GM21367 (cell line): ENCODE measurements at regions not wholly inside any gene's neighbourhood (a gene's known extent, or its start where the extent isn't known, plus 50 kb on each side); places are given as distances from the start of the nearest gene placed in this dataset.
"Not testable (repeated sequence)": the region's sequence is repeated elsewhere in the genome, so short reads cannot be mapped to it uniquely, and the experiment has no call there.

Experiments
- ATAC-seq: cut with Tn5 transposase; IDR thresholded peaks from one replicate; pipeline ENCODE4 v1.9.1; 2021; ENCODE audit not compliant: unreplicated experiment

DNA sequence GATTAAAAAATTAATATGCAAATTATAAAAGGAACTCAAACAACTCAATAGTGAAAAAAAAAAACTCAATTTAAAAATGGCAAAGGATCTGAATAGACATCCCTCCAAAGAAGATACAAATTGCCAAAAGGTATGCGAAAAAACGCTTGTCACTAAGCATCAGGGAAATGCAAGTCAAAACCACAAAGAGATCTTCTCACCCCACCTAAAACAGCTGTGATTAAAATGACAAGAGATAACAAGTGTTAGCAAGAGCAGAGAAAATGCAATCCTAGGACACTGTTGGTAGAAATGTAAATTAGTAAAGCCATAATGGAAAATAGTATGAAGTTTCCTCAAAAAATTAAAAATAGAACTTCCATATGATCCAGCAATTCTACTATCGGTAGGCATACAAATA, 166.3 kb upstream of the ZC3H12C start:
- ATAC-seq, result no peak

DNA sequence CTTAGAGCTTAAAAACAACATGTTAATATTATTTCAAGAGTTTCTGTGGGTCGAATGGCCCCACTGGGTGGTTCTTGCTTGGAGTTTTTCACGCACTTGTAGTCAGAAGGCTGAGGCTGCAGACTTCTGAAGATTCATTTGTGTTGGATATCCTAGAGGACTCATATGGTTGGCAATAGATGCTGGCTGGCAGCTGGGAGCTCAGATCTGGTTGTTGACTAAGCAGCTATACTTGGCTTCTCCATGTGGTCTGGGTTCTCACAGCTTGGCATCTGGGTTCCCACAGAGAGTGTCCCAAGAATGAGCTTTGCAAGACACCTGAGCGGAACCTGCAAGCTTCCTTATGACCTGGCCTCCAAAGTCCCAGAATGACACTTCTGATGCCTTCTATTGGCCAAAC, 163.9 kb upstream of the ZC3H12C start:
- no peak for ATAC-seq

DNA sequence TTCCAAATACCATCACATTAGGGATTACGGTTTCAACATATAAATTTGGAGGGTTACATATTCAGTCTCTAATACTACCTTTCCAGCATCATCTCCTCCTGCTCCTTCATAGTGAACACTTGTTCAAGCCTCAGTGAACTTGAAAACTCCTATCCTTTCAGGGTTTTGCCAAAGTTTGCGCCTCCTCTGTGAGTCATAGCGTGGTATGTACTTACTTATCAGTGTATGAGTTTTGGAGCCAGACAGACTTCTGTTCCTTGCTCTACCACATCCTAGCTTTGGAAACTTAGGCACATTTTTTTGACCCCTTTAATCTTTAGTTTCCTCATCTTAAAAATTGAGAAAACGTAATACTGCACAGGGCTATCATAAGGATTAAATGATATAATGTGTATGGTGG, 160.1 kb upstream of the ZC3H12C start:
- ATAC-seq, result no peak

DNA sequence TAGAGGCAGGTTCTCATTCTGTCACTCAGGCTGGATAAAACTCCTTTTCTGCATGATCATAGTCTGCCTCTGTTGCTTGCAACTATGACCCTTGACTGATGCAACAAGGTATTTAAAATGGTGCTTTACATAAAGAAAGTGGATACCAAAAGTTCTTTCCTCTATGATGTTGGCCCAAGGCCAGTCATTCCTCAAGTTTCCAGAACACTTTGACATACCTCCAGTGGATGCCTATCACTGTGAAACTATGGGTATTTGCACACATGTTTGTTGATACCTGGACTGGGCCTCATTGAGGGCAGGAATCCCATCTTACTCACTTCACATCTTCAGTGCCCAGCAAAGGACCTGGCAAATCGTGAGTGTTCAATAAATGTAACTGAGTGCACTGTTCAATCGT, 159.0 kb upstream of the ZC3H12C start:
- ATAC-seq, result no peak

DNA sequence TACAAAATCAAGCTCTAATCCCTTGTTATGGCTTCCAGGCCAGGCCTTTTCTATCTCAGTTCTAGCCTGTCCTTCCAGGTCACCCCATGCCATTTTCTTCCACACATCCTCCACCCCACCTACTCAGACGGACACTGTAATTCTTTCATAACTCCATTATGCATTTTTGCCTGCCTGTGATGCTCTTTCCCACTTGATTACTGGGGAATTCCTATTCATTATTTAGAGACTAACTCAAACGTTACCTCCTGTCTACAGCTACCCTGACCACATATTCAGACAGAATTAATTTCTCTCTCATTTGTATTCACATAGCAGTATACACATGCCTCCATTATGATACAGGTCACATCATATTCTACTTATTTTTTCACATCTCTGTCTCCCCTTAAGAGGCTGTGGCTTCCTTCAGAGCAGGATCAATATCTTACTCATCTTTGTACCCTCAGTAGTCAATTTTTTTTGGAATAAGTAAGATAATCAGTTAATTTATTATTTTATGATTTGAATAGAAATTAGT, 156.5 kb upstream of the ZC3H12C start:
- no peak for ATAC-seq

DNA sequence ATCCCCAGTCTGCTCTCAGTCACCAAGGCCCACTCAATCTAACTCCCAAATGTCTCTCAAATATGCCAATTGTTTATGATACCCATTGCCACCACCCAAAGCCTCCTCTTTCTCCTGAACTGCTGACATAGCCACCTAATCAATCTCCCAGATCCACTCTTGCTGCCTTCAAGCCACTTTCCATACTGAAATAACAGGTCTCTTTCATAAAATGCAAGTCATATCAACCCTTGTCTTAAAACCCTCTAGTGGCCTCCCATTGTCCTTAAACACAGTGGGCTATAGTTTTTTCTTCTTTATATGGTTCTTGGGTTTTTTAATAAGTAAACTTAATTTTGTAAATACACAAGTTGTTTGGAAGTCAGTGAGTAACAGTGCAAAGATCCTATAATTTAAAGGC, 155.2 kb upstream of the ZC3H12C start:
- ATAC-seq, result no peak

DNA sequence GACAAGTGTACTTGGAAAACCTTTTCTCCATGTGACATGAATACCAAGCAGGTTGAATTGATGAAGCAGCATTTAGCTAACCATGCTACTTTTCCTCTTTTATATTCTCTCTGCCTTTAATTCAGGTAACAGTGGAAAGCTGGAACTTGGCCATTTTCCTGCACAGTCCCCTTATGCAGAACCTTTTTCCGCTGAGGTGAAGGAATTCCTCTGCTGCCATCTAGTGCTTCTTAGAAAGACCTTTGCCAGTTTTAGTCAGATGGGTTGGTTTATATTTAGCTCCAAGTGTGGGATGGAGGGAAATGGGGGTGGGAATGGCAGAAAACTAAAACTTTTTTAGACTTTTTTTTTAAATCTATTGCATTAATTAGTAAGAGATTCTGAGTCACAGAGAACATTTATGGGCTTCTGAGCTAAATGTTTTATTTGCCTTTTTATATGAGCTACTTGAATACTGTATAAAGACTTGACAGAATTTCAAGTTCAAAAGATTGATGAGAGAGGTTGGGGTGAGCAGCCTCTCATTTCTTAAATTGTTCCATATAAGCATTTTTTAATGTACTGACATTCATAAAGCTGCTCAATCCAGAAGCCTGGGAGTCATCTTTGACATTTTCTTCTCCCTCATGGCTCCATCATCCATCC, 153.9 kb upstream of the ZC3H12C start:
- no peak for ATAC-seq

DNA sequence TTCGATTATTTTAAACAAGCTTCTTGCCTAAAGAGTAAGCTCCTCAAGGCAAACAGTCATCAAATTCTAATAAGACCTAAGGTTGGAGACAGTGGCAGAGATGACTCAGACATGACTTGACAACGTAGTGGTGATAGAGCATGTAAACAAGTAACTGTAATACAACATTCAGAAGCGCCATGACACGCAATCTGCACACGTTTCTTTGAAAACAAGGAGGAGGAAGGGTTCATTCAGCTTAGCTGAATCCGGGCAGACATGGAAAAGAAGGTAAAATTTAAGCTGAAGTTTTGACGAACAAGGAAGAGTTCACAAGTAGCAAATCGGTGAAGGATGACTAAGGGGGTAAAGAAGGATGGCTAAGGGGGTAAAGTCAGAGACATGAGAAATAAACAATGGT, 152.4 kb upstream of the ZC3H12C start:
- ATAC-seq, result no peak

DNA sequence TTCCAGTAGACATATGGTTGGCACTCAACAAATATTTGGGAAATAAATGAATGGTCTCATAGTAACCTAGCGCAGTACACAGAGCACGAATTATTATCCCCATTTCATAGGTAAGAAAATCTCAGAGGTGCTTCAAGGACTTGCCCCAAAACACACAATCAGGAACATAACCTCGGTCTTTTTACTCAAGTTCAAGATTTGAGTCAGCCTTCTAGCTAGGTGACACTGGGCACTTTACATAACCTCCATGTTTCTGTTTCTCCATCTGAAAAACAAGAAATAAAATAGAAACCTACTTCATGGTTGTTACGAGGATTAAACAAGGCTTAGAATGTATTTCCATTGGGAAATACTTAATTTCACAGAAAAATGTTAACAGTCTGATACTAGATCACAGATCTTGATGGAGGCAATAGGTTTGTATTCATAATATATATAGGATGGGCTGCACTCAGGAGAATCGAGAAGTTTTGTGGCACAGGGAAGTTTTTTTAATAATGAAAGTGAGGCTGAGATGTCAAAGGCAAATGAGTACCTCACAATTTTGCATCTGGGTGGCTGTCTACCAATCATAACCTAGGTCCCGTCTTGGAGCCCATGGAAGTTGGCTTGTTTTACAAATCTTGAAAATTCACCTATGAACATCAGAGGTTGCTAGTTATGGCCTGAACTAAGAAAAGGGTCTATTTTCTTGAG, 147.4 kb upstream of the ZC3H12C start:
- ATAC-seq, result peak; percentile 55

DNA sequence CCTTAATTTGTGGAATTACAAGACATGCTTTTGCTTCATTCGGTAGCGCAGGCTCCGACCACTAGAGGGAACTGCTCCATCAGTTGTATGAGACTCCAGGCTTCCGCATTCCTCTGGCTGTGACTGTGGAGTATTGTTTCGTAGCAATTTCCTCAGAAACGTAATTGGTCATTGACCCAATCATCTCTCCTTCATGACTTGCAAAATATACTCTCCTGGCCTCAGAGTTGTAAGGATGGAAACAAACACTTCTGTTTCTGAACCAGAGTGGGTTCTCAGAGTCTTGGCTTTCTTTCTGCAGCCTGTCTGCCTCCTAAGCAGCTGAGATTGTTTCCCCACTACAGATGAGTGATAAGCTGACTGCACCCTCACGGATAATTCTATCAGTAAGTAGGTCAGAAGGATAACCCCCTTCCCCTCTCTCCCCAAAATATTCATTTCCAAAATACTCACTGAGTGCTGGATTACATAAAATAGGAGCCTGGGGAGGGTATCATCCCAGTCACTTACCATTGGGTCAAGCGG, 146.8 kb upstream of the ZC3H12C start:
- ATAC-seq, result peak; percentile 91

DNA sequence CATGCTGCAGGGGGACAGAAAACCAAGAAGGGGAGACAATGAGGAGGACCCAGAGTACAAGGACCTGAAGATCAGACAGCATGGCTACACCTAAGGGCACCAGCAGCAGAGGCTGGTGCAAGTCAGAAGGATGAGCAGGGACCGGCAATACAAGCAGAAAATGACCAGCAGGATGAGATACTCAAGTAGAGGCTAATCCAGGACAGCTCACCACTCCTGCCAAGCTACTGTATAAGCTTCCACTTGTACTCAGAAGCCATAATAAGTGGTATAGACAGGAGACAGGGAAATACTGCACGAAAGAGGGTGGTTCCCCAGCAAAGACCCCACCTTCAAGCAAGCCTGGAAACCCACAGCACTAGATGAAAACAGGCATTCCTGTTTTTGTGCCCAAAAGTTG, 138.7 kb upstream of the ZC3H12C start:
- no peak for ATAC-seq

DNA sequence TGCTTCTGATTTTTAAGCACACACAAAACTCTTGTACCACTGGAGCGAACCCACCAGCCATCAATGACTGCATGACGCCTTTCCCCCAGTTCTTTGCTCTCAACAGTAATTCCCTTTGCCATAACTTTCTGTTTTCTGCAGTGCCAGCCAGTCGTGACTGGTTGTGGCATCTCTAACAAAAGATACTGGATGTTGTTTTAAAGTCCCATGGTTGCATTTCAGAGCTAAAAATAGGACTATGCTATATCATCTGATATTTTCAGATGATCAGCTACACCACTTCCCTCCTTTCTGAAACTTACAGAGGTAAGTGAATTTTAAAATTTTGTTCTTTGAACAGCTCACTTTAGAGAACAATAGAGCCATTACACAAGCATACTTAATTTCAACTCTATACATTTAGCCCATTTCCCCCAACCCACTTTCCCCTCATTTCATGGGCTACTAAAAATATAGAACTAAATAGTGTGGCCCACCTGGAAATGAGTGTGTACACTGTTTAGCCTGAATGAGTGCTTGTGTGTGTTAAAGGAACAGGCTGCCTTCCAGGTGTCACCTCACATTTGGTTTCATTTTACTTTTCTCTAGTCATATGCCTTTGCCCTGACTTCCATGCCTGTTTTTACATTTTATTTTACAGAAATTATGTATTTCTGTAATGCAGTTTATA, 136.9 kb upstream of the ZC3H12C start:
- ATAC-seq, result peak; percentile 80

DNA sequence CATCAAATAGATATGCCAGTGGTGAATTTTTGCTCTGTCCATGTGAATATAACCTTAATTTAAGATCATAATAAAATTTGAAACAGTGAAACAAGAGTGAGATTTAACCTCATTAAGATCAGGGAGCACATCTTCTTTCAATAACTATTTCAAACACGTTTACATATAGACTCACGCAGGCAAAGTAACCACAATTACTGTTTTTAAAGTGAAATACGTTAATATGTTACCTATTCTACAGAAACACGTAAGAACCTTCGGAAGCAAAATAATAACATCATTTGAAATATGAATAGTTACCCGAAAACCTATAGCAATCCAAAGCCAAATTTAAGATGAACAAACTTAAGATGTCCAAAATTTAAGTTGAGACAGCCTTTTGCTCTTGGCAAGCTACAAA, 136.2 kb upstream of the ZC3H12C start:
- ATAC-seq, result no peak

DNA sequence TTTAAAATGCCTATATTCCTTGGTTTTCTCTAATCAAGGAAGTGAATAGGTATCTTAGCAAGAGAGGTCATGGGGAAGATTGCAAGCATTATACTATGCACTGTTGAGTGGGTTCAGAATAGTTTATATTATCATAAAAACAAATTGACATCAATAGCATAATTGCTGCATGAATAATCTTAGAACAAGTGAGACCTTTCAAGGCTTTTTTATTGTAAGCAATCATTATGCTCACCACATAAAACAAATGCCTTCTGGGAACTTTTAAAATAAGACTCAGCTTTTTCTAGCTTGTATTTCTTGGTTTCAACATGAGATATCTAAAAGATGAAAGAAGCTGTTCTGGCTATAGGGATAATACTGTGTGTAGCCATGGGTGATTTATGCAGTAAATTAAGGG, 135.6 kb upstream of the ZC3H12C start:
- no peak for ATAC-seq

DNA sequence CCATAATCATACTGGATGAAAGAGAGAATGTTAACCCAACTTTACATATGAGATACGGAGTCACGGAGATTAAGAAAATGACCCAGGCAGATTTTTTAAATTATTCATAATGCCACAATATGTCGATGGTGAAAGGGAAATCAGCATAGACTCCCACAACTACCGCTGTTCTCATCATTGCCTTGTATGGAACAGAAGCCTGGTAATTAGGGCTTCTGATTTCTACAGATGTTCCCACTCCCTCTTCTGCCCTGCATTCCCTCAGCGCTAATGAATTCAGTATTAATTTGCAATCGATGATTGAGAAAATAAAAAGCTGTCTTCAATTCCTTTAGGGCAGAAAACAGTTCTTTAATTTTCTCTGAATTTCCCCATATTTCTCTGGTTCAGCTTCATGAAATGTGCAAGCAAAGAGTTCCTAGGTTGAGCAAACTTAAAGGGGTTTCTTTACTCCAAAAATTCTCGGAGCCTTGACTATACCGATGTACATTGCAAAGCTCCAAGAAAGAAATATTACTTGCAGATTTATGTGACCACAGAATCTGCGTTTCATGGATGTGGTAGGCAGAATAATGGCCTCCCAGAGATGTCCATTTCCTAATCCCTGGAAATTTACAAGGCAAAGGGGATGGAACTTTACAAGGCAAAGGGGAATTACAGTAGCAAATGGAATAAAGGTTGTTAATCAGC, 134.9 kb upstream of the ZC3H12C start:
- ATAC-seq, result no peak

DNA sequence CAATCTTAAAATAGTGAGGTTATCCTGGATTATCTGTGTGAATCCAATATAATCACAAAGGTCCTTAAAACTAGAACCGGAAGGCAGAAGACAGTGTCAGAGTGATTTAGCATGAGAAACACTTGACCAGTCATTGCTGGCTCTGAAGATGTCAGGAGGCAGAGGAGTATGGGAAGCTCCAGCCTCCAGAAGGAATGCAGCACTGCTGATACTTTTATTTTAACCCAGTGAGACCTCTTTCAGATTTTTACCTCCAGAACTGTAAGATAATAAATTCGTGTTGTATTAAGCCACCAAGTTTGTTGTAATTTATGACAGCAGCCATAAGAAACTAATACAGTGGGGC, 134.4 kb upstream of the ZC3H12C start:
- ATAC-seq, result no peak

DNA sequence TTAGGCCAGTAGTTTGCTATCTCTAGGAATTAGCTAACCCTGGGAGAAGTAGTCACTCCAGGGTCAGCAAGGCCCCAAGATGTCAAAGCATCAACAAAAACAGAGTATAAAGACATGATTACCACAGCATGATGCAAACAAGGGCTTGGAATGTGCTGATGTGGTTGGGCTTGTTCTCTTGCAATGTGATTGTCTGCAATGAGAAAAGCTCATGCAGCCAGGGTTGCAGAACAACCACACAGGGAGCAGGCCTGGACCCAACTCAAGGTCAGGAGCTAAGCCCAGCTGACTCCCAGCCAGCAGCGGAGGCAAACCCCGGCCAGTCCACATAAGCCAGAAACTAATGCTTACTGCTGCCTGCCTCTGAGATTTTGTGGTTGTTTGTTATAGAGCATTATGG, 132.4 kb upstream of the ZC3H12C start:
- no peak for ATAC-seq

DNA sequence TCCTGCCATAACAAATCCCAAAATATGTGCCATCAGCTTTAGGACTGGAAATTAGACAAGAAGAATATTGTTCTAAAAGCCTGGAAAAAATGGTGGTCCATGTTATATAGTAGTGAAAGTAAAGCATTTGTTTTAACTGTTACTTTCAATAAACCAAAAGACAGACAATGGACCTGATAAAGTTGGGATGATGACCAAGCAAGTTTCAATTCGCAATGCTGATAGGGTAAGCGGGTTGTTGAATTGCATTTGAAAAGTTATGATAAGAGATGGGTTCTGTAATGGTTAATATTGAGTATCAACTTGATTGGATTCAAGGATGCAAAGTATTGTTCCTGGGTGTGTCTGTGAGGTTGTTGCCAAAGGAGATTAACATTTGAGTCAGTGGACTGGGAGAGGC, 131.9 kb upstream of the ZC3H12C start:
- ATAC-seq, result no peak

DNA sequence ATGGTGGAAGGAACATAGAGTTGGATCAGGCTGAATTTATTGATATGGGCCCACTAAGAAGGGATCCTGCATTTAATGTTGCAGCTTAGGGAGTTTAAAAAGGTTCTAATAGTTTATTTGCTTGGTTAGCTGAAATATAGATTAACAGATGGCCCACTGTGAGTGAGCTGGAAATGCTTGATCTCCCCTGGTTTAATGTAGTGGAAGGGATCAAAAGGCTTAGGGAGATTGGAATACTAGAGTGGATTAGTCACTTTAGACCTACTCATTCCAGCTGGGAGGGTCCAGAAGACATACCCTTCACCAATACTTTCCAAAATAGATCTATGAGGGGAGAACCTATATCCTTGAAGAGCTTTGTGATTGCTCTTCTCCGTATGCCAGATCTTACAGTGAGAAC, 130.1 kb upstream of the ZC3H12C start:
- ATAC-seq, result no peak

DNA sequence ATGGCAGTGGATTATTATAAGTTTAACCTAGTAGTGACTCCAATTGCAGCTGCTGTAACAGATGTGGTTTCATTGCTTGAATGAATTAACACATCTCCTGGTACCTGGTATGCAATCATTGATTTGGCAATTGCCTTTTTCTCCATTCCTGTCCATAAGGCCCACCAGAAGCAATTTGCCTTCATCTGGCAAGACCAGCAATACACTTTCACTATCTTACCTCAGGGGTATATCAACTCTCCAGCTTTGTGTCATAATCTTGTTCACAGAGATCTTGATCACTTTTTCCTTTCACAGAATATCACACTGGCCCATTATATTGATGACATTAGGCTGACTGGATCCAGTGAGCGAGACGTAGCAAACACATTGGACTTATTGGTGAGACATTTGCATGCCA, 128.7 kb upstream of the ZC3H12C start:
- no peak for ATAC-seq

DNA sequence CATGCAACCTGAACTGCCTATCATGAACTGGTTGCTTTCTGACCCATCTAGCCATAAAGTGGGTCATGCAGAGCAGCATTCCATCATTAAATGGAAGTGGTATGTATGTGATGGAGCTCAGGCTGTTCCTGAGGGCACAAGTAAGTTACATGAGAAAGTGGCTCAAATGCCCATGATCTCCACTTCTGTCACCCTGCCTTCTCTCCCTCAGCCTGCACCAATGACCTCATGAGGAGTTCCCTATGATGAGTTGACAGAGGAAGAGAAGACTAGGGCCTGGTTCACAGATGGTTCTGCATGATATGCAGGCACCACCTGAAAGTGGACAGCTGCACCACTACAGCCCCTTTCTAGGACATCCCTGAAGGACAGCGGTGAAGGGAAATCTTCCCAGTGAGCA, 127.7 kb upstream of the ZC3H12C start:
- ATAC-seq, result not testable (repeated sequence)

DNA sequence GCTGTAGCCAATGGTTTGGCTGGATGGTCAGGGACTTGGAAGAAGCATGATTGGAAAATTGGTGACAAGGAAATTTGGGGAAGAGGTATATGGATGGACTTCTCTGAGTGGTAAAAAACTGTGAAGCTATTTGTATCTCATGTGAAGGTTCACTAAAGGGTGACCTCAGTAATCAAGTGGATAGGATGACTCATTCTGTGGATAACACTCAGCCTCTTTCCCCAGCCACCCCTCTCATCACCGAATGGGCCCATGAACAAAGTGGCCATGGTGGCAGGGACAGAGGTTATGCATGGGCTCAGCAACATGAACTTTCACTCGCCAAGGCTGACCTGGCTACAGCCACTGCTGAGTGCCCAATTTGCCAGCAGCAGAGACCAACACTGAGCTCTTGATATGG, 127.3 kb upstream of the ZC3H12C start:
- ATAC-seq, result not testable (repeated sequence)
